H1 (cell line): ENCODE measurements at regions not wholly inside any gene's neighbourhood (a gene's known extent, or its start where the extent isn't known, plus 50 kb on each side); places are given as distances from the start of the nearest gene placed in this dataset.

ENCODE experiments used
- CTCF ChIA-PET: fragments of 300-600 bp; sonication (Branson Sonifier 250); formaldehyde crosslinking; loops from one replicate; lab custom pipeline; 2021; ENCODE audit not compliant: partially characterized antibody; lab: Charles Lee
- POLR2A ChIA-PET: fragments of 300-600 bp; sonication (Branson Sonifier 250); formaldehyde crosslinking; loops from one replicate; lab custom pipeline; 2021; ENCODE audit warnings: inconsistent platforms; ENCODE audit not compliant: partially characterized antibody; lab: Charles Lee
- DNase-seq, 2 experiments: peaks; one replicate each; pipeline versions ENCODE4 v3.0.0 to v3.0.0-alpha.2; 2010 to 2022; ENCODE audit warnings: low spot score in 2 of 2, low read depth in 1 of 2, mixed read lengths in 1 of 2
- FAIRE-seq: peaks from 2 replicates; lab custom pipeline; 2011; peaks lifted over from hg19 to GRCh38; lab: Jason Lieb, UNC
- H2AFZ ChIP-seq: 2 replicates; pipeline ENCODE4 v1.8.1; 2012; ENCODE audit warnings: low read length, inconsistent platforms
- H2AK5ac ChIP-seq: 2 replicates; pipeline ENCODE4 v1.6.1; 2013; ENCODE audit warnings: low read depth, low read length
- H2BK120ac ChIP-seq: replicated peaks from 2 replicates; pipeline ENCODE3; 2013; ENCODE audit warnings: low read depth, low read length, inconsistent platforms
- H2BK12ac ChIP-seq: 2 replicates; pipeline ENCODE4 v1.6.1; 2013; ENCODE audit warnings: low read depth, low read length
- H2BK15ac ChIP-seq: 2 replicates; pipeline ENCODE4 v1.6.1; 2013; ENCODE audit warnings: low read length
- H2BK20ac ChIP-seq: 2 replicates; pipeline ENCODE4 v1.6.1; 2013; ENCODE audit warnings: low read length
- H2BK5ac ChIP-seq: 2 replicates; pipeline ENCODE4 v1.6.1; 2013; ENCODE audit warnings: low read depth, low read length
- H3K14ac ChIP-seq: 2 replicates; pipeline ENCODE4 v1.6.1; 2013; ENCODE audit warnings: inconsistent platforms; ENCODE audit not compliant: insufficient read length
- H3K18ac ChIP-seq: 2 replicates; pipeline ENCODE4 v1.6.1; 2013; ENCODE audit warnings: low read length; ENCODE audit errors: extremely low read depth
- H3K23ac ChIP-seq: 2 replicates; pipeline ENCODE4 v1.6.1; 2013; ENCODE audit warnings: inconsistent platforms; ENCODE audit not compliant: insufficient read length
- H3K23me2 ChIP-seq: 2 replicates; pipeline ENCODE4 v1.6.1; 2013; ENCODE audit warnings: low read depth, low read length
- H3K27ac ChIP-seq: 2 replicates; pipeline ENCODE4 v1.6.1; 2011; ENCODE audit warnings: low read depth, low read length, inconsistent platforms
- H3K27me3 ChIP-seq, 4 experiments: replicated peaks in 1 of 4; 1 replicate in 1 of 4; 2 replicates in 3 of 4; pipeline versions ENCODE4 v1.6.1 to v1.8.1; 2011 to 2013; ENCODE audit warnings: low read length in 3 of 4, mild to moderate bottlenecking in 3 of 4, inconsistent platforms in 2 of 4, mixed read lengths in 2 of 4, moderate library complexity in 1 of 4; ENCODE audit not compliant: control insufficient read depth in 3 of 4, insufficient read depth in 3 of 4; ENCODE audit errors: extremely low read depth in 1 of 4
- H3K36me3 ChIP-seq, 4 experiments: 2 replicates each; pipeline versions ENCODE4 v1.6.1 to v1.8.1; 2011 to 2013; ENCODE audit warnings: mild to moderate bottlenecking in 4 of 4, low read length in 3 of 4, moderate library complexity in 2 of 4, control low read depth in 1 of 4, inconsistent platforms in 1 of 4; ENCODE audit not compliant: insufficient read depth in 4 of 4, control insufficient read depth in 2 of 4
- H3K4ac ChIP-seq: replicated peaks from 2 replicates; pipeline ENCODE3; 2013; ENCODE audit warnings: low read length, low read depth, mixed read lengths, inconsistent platforms; ENCODE audit not compliant: insufficient read length
- H3K4me1 ChIP-seq, 4 experiments: replicated peaks in 1 of 4; 1 replicate in 1 of 4; 2 replicates in 3 of 4; pipeline versions ENCODE4 v1.6.1 to v1.8.1; 2011 to 2013; ENCODE audit warnings: low read length in 3 of 4, inconsistent platforms in 2 of 4, mixed read lengths in 1 of 4; ENCODE audit not compliant: insufficient read depth in 4 of 4, control insufficient read depth in 3 of 4
- H3K4me2 ChIP-seq, 2 experiments: 2 replicates each; pipeline versions ENCODE4 v1.6.1 to v1.8.1; 2011 to 2013; ENCODE audit warnings: low read depth in 2 of 2, low read length in 2 of 2, control low read depth in 1 of 2, inconsistent platforms in 1 of 2, mild to moderate bottlenecking in 1 of 2; ENCODE audit not compliant: insufficient read depth in 1 of 2
- H3K4me3 ChIP-seq, 4 experiments: fragments of 200-600, 300-600 bp in 1 of 4; sonication (generic), shearing (Covaris generic), sonication (Bioruptor Twin) in 1 of 4; 2 replicates each; pipeline versions ENCODE4 v1.5.1 to v1.8.1; 2011 to 2016; ENCODE audit warnings: low read length in 4 of 4, low read depth in 3 of 4, control low read depth in 2 of 4, inconsistent platforms in 2 of 4, mild to moderate bottlenecking in 2 of 4, mixed read lengths in 1 of 4, moderate library complexity in 1 of 4; ENCODE audit not compliant: insufficient read depth in 2 of 4; ENCODE audit errors: extremely low read depth in 1 of 4
- H3K56ac ChIP-seq: replicated peaks from 2 replicates; pipeline ENCODE3; 2013; ENCODE audit warnings: low read depth, mild to moderate bottlenecking, mixed read lengths, low read length, inconsistent platforms; ENCODE audit not compliant: insufficient read length
- H3K79me1 ChIP-seq: 2 replicates; pipeline ENCODE4 v1.6.1; 2013; ENCODE audit warnings: low read depth, low read length, control low read depth
- H3K79me2 ChIP-seq, 2 experiments: 2 replicates each; pipeline versions ENCODE4 v1.6.1 to v1.8.1; 2012 to 2013; ENCODE audit warnings: low read length in 2 of 2, mild to moderate bottlenecking in 2 of 2, inconsistent platforms in 1 of 2; ENCODE audit not compliant: insufficient read depth in 2 of 2, control insufficient read depth in 1 of 2
- H3K9ac ChIP-seq, 4 experiments: replicated peaks in 1 of 4; 1 replicate in 1 of 4; 2 replicates in 3 of 4; pipeline versions ENCODE4 v1.6.1 to v1.8.1; 2011 to 2013; ENCODE audit warnings: low read depth in 3 of 4, low read length in 3 of 4, control low read depth in 2 of 4, mild to moderate bottlenecking in 2 of 4, moderate library complexity in 2 of 4, inconsistent platforms in 1 of 4; ENCODE audit errors: extremely low read depth in 1 of 4
- H3K9me3 ChIP-seq, 2 experiments: 2 replicates each; pipeline versions ENCODE4 v1.6.1 to v1.8.1; 2012 to 2013; ENCODE audit warnings: mild to moderate bottlenecking in 2 of 2, moderate library complexity in 2 of 2, control low read depth in 1 of 2, inconsistent platforms in 1 of 2, low read depth in 1 of 2, low read length in 1 of 2, mixed read lengths in 1 of 2; ENCODE audit not compliant: insufficient read depth in 2 of 2
- H4K20me1 ChIP-seq, 2 experiments: replicated peaks in 1 of 2; 2 replicates each; pipeline versions ENCODE3 to v1.8.1; 2011 to 2013; ENCODE audit warnings: inconsistent platforms in 2 of 2, low read length in 2 of 2, mild to moderate bottlenecking in 1 of 2; ENCODE audit not compliant: insufficient read depth in 2 of 2, control insufficient read depth in 1 of 2
- H4K5ac ChIP-seq: 2 replicates; pipeline ENCODE4 v1.6.1; 2013; ENCODE audit warnings: low read length, low read depth, mixed read lengths, inconsistent platforms; ENCODE audit not compliant: insufficient read length
- H4K8ac ChIP-seq: 2 replicates; pipeline ENCODE4 v1.8.0; 2013; ENCODE audit warnings: mild to moderate bottlenecking, moderate library complexity, low read length, inconsistent platforms; ENCODE audit not compliant: insufficient read depth; ENCODE audit errors: extremely low read depth
- H4K91ac ChIP-seq: replicated peaks from 2 replicates; pipeline ENCODE3; 2013; ENCODE audit warnings: low read length, mixed read lengths, inconsistent platforms; ENCODE audit not compliant: insufficient read length
- HDAC2 ChIP-seq, 2 experiments: fragments of 300-600 bp in 1 of 2; sonication (generic) in 1 of 2; IDR thresholded peaks; 2 replicates each; pipeline ENCODE4 v1.6.1; 2011 to 2012; ENCODE audit warnings: low read depth in 2 of 2, low read length in 2 of 2, mild to moderate bottlenecking in 2 of 2, moderate library complexity in 2 of 2, borderline replicate concordance in 1 of 2, inconsistent platforms in 1 of 2
- POLR2AphosphoS5 ChIP-seq: IDR thresholded peaks from 2 replicates; pipeline ENCODE4 v1.6.1; 2011; ENCODE audit warnings: low read depth, low read length
- WGBS, 2 experiments: shearing (Covaris generic) in 1 of 2; methylation state at CpG; one replicate each; pipeline versions ENCODE4 v1.1.6 to v1.1.7; 2013 to 2015; ENCODE audit warnings: low lambda C conversion rate in 2 of 2, mixed read lengths in 2 of 2, inconsistent platforms in 1 of 2, low coverage in 1 of 2, missing lambda C conversion rate in 1 of 2; ENCODE audit not compliant: insufficient replicate concordance in 2 of 2, insufficient coverage in 1 of 2, insufficient read length in 1 of 2; ENCODE audit errors: extremely low coverage in 1 of 2, missing lambda C conversion rate in 1 of 2; 5-methylcytosine and 5-hydroxymethylcytosine counted together

- H3K27ac ChIP-seq, result no peak overlapping the region
- H3K4me3 ChIP-seq, result peak overlapping the region in 1 of 4 experiments; percentile 12; a peak in 1 of 8 replicates
- no peak overlapping the region for H4K91ac ChIP-seq
- H2BK20ac ChIP-seq, result no peak overlapping the region
- no peaks in the 10 kb centered on the region for H3K9me3 ChIP-seq
- H2BK12ac ChIP-seq, result peak overlapping the region; percentile 86; the same call in 1 of the 2 replicates
- peaks cover 5 to 11% (median 9%) of the 10 kb centered on the region in 4 experiments for H3K4me1 ChIP-seq
- H2AK5ac ChIP-seq, result no peak overlapping the region
- H4K5ac ChIP-seq, result no peak overlapping the region
- CTCF ChIA-PET, result interaction anchor here (1.3 kb wide), 1 partner anchor 15 kb away, joined by 4 read pairs; no protein-coding TSS in a partner anchor
- DNase-seq (no peak), FAIRE-seq (no peak)
- H2AFZ ChIP-seq, result no peak overlapping the region
- no peak overlapping the region for H2BK120ac ChIP-seq
- H2BK5ac ChIP-seq, result peak overlapping the region; percentile 8; the same call in 1 of the 2 replicates
- H3K79me2 ChIP-seq, result no peaks in the 10 kb centered on the region
- H3K4me2 ChIP-seq, result peak overlapping the region; percentile 16 to 41
- no peak overlapping the region for H3K4ac ChIP-seq
- no peak overlapping the region for H3K14ac ChIP-seq
- H3K18ac ChIP-seq, result no peak overlapping the region
- H3K79me1 ChIP-seq, result no peaks in the 10 kb centered on the region
- no peaks in the 10 kb centered on the region for H3K23me2 ChIP-seq
- H2BK15ac ChIP-seq, result no peak overlapping the region; the same call in 1 of the 2 replicates
- no peak for TF ChIP-seq POLR2AphosphoS5
- TF ChIP-seq HDAC2 (IDR thresholded peaks at IDR 0.05; ENCODE audit: borderline replicate concordance in 1 of 2, low read depth in 2 of 2, low read length in 2 of 2), result no peak
- no peak overlapping the region for H3K9ac ChIP-seq
- no peaks in the 10 kb centered on the region for H3K36me3 ChIP-seq
- 64% methylated on average over 10 of the region's 10 CpGs; no CpG with 5 or more reads in 1 of the 2 experiments for WGBS, 2 experiments
- H3K23ac ChIP-seq, result no peak overlapping the region
- POLR2A ChIA-PET, result no interaction called here
- no peaks in the 10 kb centered on the region for H3K27me3 ChIP-seq
- no peak overlapping the region for H3K56ac ChIP-seq
- H4K8ac ChIP-seq, result no peak overlapping the region
- H4K20me1 ChIP-seq, result no peaks in the 10 kb centered on the region
Observed at GRCh38 chr19:28393574-28394336, 819.2 kb downstream of the UQCRFS1 start.
